H9 (cell line): ENCODE measurements at regions not wholly inside any gene's neighbourhood (a gene's known extent, or its start where the extent isn't known, plus 50 kb on each side); places are given as distances from the start of the nearest gene placed in this dataset.

Experiments used
- DNase-seq: peaks from one replicate; pipeline ENCODE4 v3.0.0-alpha.2; 2017
- H2AFZ ChIP-seq: one replicate; pipeline ENCODE4 v1.6.1; 2013; ENCODE audit warnings: mild to moderate bottlenecking, low read length, control low read depth, moderate library complexity
- H2AK5ac ChIP-seq: 2 replicates; pipeline ENCODE4 v1.6.1; 2013; ENCODE audit warnings: low read length, control low read depth, mixed read lengths; ENCODE audit not compliant: insufficient read length
- H2BK120ac ChIP-seq: one replicate; pipeline ENCODE4 v1.6.1; 2013; ENCODE audit warnings: low read depth, mild to moderate bottlenecking, low read length, control low read depth, inconsistent platforms; ENCODE audit not compliant: poor library complexity, severe bottlenecking
- H2BK12ac ChIP-seq: 2 replicates; pipeline ENCODE4 v1.6.1; 2013; ENCODE audit warnings: low read length, control low read depth, mixed read lengths, low read depth; ENCODE audit not compliant: insufficient read length
- H2BK15ac ChIP-seq: 2 replicates; pipeline ENCODE4 v1.6.1; 2013; ENCODE audit warnings: low read depth, low read length, control low read depth
- H2BK20ac ChIP-seq: one replicate; pipeline ENCODE4 v1.6.1; 2013; ENCODE audit warnings: low read depth, mild to moderate bottlenecking, low read length, control low read depth, inconsistent platforms; ENCODE audit not compliant: poor library complexity, severe bottlenecking
- H2BK5ac ChIP-seq: 2 replicates; pipeline ENCODE4 v1.6.1; 2013; ENCODE audit warnings: low read length, control low read depth, mixed read lengths; ENCODE audit not compliant: insufficient read length
- H3K14ac ChIP-seq: 2 replicates; pipeline ENCODE4 v1.6.1; 2013; ENCODE audit warnings: low read length, control low read depth; ENCODE audit not compliant: insufficient read depth
- H3K18ac ChIP-seq: 2 replicates; pipeline ENCODE4 v1.6.1; 2013; ENCODE audit warnings: low read depth, mild to moderate bottlenecking, mixed read lengths, low read length, control low read depth; ENCODE audit not compliant: insufficient read length
- H3K23ac ChIP-seq: 2 replicates; pipeline ENCODE4 v1.6.1; 2013; ENCODE audit warnings: low read length, control low read depth, mixed read lengths, low read depth; ENCODE audit not compliant: insufficient read length
- H3K23me2 ChIP-seq: 2 replicates; pipeline ENCODE4 v1.6.1; 2013; ENCODE audit warnings: low read depth, mild to moderate bottlenecking, mixed read lengths, low read length, control low read depth; ENCODE audit not compliant: insufficient read length, poor library complexity, severe bottlenecking
- H3K27ac ChIP-seq: 2 replicates; pipeline ENCODE4 v1.5.1; 2013; ENCODE audit warnings: low read length, control low read depth, mixed read lengths, low read depth; ENCODE audit not compliant: insufficient read length
- H3K27me3 ChIP-seq: 2 replicates; pipeline ENCODE4 v1.6.1; 2013; ENCODE audit warnings: low read length, control low read depth, inconsistent platforms; ENCODE audit not compliant: insufficient read depth
- H3K4ac ChIP-seq: 2 replicates; pipeline ENCODE4 v1.6.1; 2013; ENCODE audit warnings: low read depth, mild to moderate bottlenecking, control low read depth, inconsistent platforms, low read length, moderate library complexity
- H3K4me1 ChIP-seq: 2 replicates; pipeline ENCODE4 v1.6.1; 2013; ENCODE audit warnings: low read length, control low read depth, inconsistent platforms; ENCODE audit not compliant: insufficient read depth
- H3K4me2 ChIP-seq: 2 replicates; pipeline ENCODE4 v1.6.1; 2013; ENCODE audit warnings: low read length, control low read depth, mixed read lengths; ENCODE audit not compliant: insufficient read length, insufficient read depth
- H3K56ac ChIP-seq: 2 replicates; pipeline ENCODE4 v1.6.1; 2013; ENCODE audit warnings: low read depth, mild to moderate bottlenecking, mixed read lengths, low read length, control low read depth; ENCODE audit not compliant: insufficient read length
- H3K79me1 ChIP-seq: 2 replicates; pipeline ENCODE4 v1.6.1; 2013; ENCODE audit warnings: low read depth, mild to moderate bottlenecking, moderate library complexity, low read length, control low read depth, inconsistent platforms; ENCODE audit not compliant: insufficient read depth, poor library complexity, severe bottlenecking
- H3K79me2 ChIP-seq: 2 replicates; pipeline ENCODE4 v1.6.1; 2013; ENCODE audit warnings: low read length, control low read depth, inconsistent platforms; ENCODE audit not compliant: insufficient read depth
- H3K9ac ChIP-seq: 2 replicates; pipeline ENCODE4 v1.6.1; 2013; ENCODE audit warnings: low read length, control low read depth, mixed read lengths; ENCODE audit not compliant: insufficient read length; ENCODE audit errors: extremely low read depth
- H3K9me3 ChIP-seq: one replicate; pipeline ENCODE4 v1.6.1; 2013; ENCODE audit warnings: low read depth, low read length, inconsistent platforms; ENCODE audit not compliant: control insufficient read depth
- H3T11ph ChIP-seq: one replicate; pipeline ENCODE4 v1.6.1; 2013; ENCODE audit warnings: mild to moderate bottlenecking, low read length, control low read depth, inconsistent platforms
- H4K20me1 ChIP-seq: one replicate; pipeline ENCODE4 v1.6.1; 2013; ENCODE audit not compliant: control insufficient read depth, insufficient read length, insufficient read depth
- H4K5ac ChIP-seq: 2 replicates; pipeline ENCODE4 v1.6.1; 2013; ENCODE audit warnings: low read depth, mild to moderate bottlenecking, mixed read lengths, low read length, control low read depth; ENCODE audit not compliant: insufficient read length
- H4K8ac ChIP-seq: replicated peaks from 2 replicates; pipeline ENCODE4 v1.6.1; 2013; ENCODE audit warnings: low read length, control low read depth, mixed read lengths, low read depth; ENCODE audit not compliant: insufficient read length
- H4K91ac ChIP-seq: 2 replicates; pipeline ENCODE4 v1.6.1; 2013; ENCODE audit warnings: low read depth, mild to moderate bottlenecking, moderate library complexity, mixed read lengths, low read length, control low read depth; ENCODE audit not compliant: insufficient read length
- H3K27ac Mint-ChIP-seq, 3 experiments: 2 replicates in 2 of 3; 3 replicates in 1 of 3; pipeline ENCODE4 v1.8.0; 2020 to 2021; ENCODE audit warnings: mixed read lengths in 3 of 3, mild to moderate bottlenecking in 1 of 3, moderate library complexity in 1 of 3
- H3K27me3 Mint-ChIP-seq: 2 replicates; pipeline ENCODE4 v1.8.0; 2021; ENCODE audit warnings: low read depth, mild to moderate bottlenecking, moderate library complexity, mixed read lengths
- H3K36me3 Mint-ChIP-seq, 3 experiments: 2 replicates in 2 of 3; 3 replicates in 1 of 3; pipeline ENCODE4 v1.8.0; 2020 to 2021; ENCODE audit warnings: low read depth in 3 of 3, mixed read lengths in 3 of 3; ENCODE audit not compliant: insufficient read depth in 1 of 3
- H3K4me1 Mint-ChIP-seq, 2 experiments: 2 replicates each; pipeline ENCODE4 v1.8.0; 2020; ENCODE audit warnings: mixed read lengths in 2 of 2
- H3K4me3 Mint-ChIP-seq, 2 experiments: 2 replicates in 1 of 2; 3 replicates in 1 of 2; pipeline ENCODE4 v1.8.0; 2020 to 2021; ENCODE audit warnings: mild to moderate bottlenecking in 2 of 2, mixed read lengths in 2 of 2, moderate library complexity in 1 of 2
- H3K9me3 Mint-ChIP-seq, 2 experiments: 2 replicates in 1 of 2; 3 replicates in 1 of 2; pipeline ENCODE4 v1.8.0; 2020; ENCODE audit warnings: mild to moderate bottlenecking in 2 of 2, mixed read lengths in 2 of 2, moderate library complexity in 1 of 2
- WGBS: extraction: QIAGEN DNeasy Blood & Tissue Kit; methylation state at CpG from one replicate; pipeline ENCODE4 v1.1.7; 2013; ENCODE audit warnings: missing lambda C conversion rate, low lambda C conversion rate, mixed read lengths; ENCODE audit not compliant: insufficient read length; ENCODE audit errors: extremely low coverage; 5-methylcytosine and 5-hydroxymethylcytosine counted together
- TF ChIP-seq, protein P1 (sequence below): fragments of 200-600 bp; sonication (generic); conservative IDR thresholded peaks from 3 replicates; pipeline ENCODE4 v1.8.0; 2021; ENCODE audit warnings: antibody characterized with exemption, mild to moderate bottlenecking

DNA sequence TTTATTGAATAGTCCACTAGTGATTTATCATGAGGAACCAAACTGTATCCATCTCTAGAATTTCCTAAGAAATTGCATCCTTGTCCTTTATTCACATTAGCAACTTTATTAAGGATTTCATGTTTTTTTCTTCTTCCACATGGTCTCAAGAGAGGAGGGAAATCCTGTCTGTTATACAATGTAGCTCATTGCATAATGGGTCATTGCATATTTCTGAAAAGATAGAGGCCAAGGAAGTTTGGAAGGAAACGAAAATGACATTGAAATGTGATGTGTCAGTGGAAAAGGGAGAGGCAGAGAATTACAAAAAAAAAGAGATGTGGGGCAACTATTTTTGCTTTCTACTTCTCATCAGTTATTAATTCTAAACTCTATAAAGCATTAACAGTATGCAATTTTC, 353.1 kb downstream of the METTL15 start:
- H3K27me3 Mint-ChIP-seq = no peaks in the 10 kb centered on the region
- no peak overlapping the region for H3K9ac ChIP-seq
- H2BK5ac ChIP-seq = no peak overlapping the region
- H3K9me3 Mint-ChIP-seq = no peaks in the 10 kb centered on the region
- H3K27ac Mint-ChIP-seq = no peak overlapping the region
- H3K79me1 ChIP-seq = no peaks in the 10 kb centered on the region
- H3K4me1 ChIP-seq = no peaks in the 10 kb centered on the region
- H3K14ac ChIP-seq = no peak overlapping the region
- no peak overlapping the region for H4K8ac ChIP-seq
- no peaks in the 10 kb centered on the region for H3K27me3 ChIP-seq
- no CpG with 5 or more reads among the region's 1 CpG for WGBS
- H4K20me1 ChIP-seq = no peaks in the 10 kb centered on the region
- H3K4me1 Mint-ChIP-seq = no peaks in the 10 kb centered on the region
- H3K56ac ChIP-seq = no peak overlapping the region
- H3K4ac ChIP-seq = no peak overlapping the region
- H3K36me3 Mint-ChIP-seq = no peaks in the 10 kb centered on the region
- TF ChIP-seq, protein P1, sequence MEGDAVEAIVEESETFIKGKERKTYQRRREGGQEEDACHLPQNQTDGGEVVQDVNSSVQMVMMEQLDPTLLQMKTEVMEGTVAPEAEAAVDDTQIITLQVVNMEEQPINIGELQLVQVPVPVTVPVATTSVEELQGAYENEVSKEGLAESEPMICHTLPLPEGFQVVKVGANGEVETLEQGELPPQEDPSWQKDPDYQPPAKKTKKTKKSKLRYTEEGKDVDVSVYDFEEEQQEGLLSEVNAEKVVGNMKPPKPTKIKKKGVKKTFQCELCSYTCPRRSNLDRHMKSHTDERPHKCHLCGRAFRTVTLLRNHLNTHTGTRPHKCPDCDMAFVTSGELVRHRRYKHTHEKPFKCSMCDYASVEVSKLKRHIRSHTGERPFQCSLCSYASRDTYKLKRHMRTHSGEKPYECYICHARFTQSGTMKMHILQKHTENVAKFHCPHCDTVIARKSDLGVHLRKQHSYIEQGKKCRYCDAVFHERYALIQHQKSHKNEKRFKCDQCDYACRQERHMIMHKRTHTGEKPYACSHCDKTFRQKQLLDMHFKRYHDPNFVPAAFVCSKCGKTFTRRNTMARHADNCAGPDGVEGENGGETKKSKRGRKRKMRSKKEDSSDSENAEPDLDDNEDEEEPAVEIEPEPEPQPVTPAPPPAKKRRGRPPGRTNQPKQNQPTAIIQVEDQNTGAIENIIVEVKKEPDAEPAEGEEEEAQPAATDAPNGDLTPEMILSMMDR = no peak
- H2BK15ac ChIP-seq = no peak overlapping the region
- no peak overlapping the region for H3K27ac ChIP-seq
- no peak overlapping the region for H2BK120ac ChIP-seq
- H3T11ph ChIP-seq = no peak overlapping the region
- H3K23ac ChIP-seq = no peak overlapping the region
- H3K4me3 Mint-ChIP-seq = no peak overlapping the region
- no peak overlapping the region for H2BK12ac ChIP-seq
- no peaks in the 10 kb centered on the region for H3K23me2 ChIP-seq
- DNase-seq = no peak
- no peaks in the 10 kb centered on the region for H3K9me3 ChIP-seq
- H3K18ac ChIP-seq = no peak overlapping the region
- no peak overlapping the region for H4K5ac ChIP-seq
- H3K79me2 ChIP-seq = no peaks in the 10 kb centered on the region
- no peak overlapping the region for H2AFZ ChIP-seq
- H2AK5ac ChIP-seq = no peak overlapping the region
- no peak overlapping the region for H2BK20ac ChIP-seq
- no peak overlapping the region for H4K91ac ChIP-seq
- H3K4me2 ChIP-seq = no peak overlapping the region
